GM23338 (cell line): ENCODE measurements at regions not wholly inside any gene's neighbourhood (a gene's known extent, or its start where the extent isn't known, plus 50 kb on each side); places are given as distances from the start of the nearest gene placed in this dataset.

Experiments used
- ATAC-seq: fragments of 200-7000 bp; cut with Tn5 transposase; 3 replicates; pipeline ENCODE4 v1.9.1; 2020
- DNase-seq: peaks from one replicate; pipeline ENCODE4 v3.0.0-alpha.2; 2015; ENCODE audit warnings: low spot score
- H2AFZ ChIP-seq: fragments of 200-600 bp; sonication (generic); 2 replicates; pipeline ENCODE4 v1.8.0; 2016; ENCODE audit warnings: antibody characterized with exemption, mild to moderate bottlenecking, moderate library complexity
- H3F3A ChIP-seq: fragments of 200-600 bp; sonication (generic); replicated peaks from 2 replicates; pipeline ENCODE4 v1.8.0; 2017; ENCODE audit warnings: antibody characterized with exemption, mixed run types, low read depth
- H3K27ac ChIP-seq: fragments of 200-600 bp; sonication (generic); 2 replicates; pipeline ENCODE4 v1.6.1; 2016; ENCODE audit warnings: low read depth
- H3K27me3 ChIP-seq: fragments of 200-600 bp; sonication (generic); 2 replicates; pipeline ENCODE4 v1.8.0; 2016; ENCODE audit warnings: mild to moderate bottlenecking, mixed run types, moderate library complexity; ENCODE audit not compliant: insufficient read depth
- H3K36me3 ChIP-seq: fragments of 200-600 bp; sonication (generic); 2 replicates; pipeline ENCODE4 v1.8.0; 2016; ENCODE audit warnings: mild to moderate bottlenecking; ENCODE audit not compliant: insufficient read depth
- H3K4me1 ChIP-seq: fragments of 200-600 bp; sonication (generic); 2 replicates; pipeline ENCODE4 v1.8.0; 2016; ENCODE audit warnings: mild to moderate bottlenecking, moderate library complexity; ENCODE audit not compliant: insufficient read depth
- H3K4me2 ChIP-seq: fragments of 200-600 bp; sonication (generic); 2 replicates; pipeline ENCODE4 v1.7.1; 2017; ENCODE audit warnings: mixed run types
- H3K4me3 ChIP-seq: fragments of 200-600 bp; sonication (generic); 2 replicates; pipeline ENCODE4 v1.6.1; 2016; ENCODE audit warnings: mixed run types
- H3K79me2 ChIP-seq: fragments of 200-600 bp; sonication (generic); replicated peaks from 2 replicates; pipeline ENCODE4 v1.8.0; 2017; ENCODE audit warnings: mild to moderate bottlenecking; ENCODE audit not compliant: insufficient read depth
- H3K9me2 ChIP-seq: fragments of 200-600 bp; sonication (generic); 2 replicates; pipeline ENCODE4 v1.8.0; 2017; ENCODE audit not compliant: insufficient read depth
- H4K20me1 ChIP-seq: fragments of 200-600 bp; sonication (generic); replicated peaks from 2 replicates; pipeline ENCODE4 v1.8.0; 2017; ENCODE audit warnings: mild to moderate bottlenecking; ENCODE audit not compliant: insufficient read depth
- H3K27ac Mint-ChIP-seq: 2 replicates; pipeline ENCODE4 v1.8.0; 2020; ENCODE audit warnings: inconsistent platforms, mild to moderate bottlenecking, moderate library complexity, mixed read lengths
- H3K27me3 Mint-ChIP-seq: 3 replicates; pipeline ENCODE4 v1.8.0; 2022; ENCODE audit warnings: low read depth, mild to moderate bottlenecking, moderate library complexity, mixed read lengths, inconsistent platforms; ENCODE audit not compliant: insufficient read depth, poor library complexity
- H3K36me3 Mint-ChIP-seq: 3 replicates; pipeline ENCODE4 v1.8.0; 2021; ENCODE audit warnings: low read depth, mild to moderate bottlenecking, inconsistent platforms, moderate library complexity, mixed read lengths
- H3K4me1 Mint-ChIP-seq: 3 replicates; pipeline ENCODE4 v1.8.0; 2020; ENCODE audit warnings: mild to moderate bottlenecking, inconsistent platforms, mixed read lengths
- H3K4me3 Mint-ChIP-seq: 3 replicates; pipeline ENCODE4 v1.8.0; 2021; ENCODE audit warnings: moderate library complexity, mild to moderate bottlenecking, inconsistent platforms, mixed read lengths
- H3K9me3 Mint-ChIP-seq: 3 replicates; pipeline ENCODE4 v1.8.0; 2020; ENCODE audit warnings: moderate library complexity, mild to moderate bottlenecking, inconsistent platforms, mixed read lengths
- CTCF ChIP-seq, 2 experiments: fragments of 200-600 bp in 1 of 2; sonication (generic) in 1 of 2; conservative IDR thresholded peaks; 2 replicates each; pipeline versions ENCODE4 v1.5.1 to v1.6.1; 2016 to 2017; ENCODE audit warnings: antibody characterized with exemption in 2 of 2, low read depth in 2 of 2, mild to moderate bottlenecking in 2 of 2, moderate library complexity in 1 of 2
- EZH2 ChIP-seq: fragments of 200-600 bp; sonication (generic); IDR thresholded peaks from one replicate; pipeline ENCODE4 v1.8.0; 2017; ENCODE audit warnings: antibody characterized with exemption, mild to moderate bottlenecking, low read depth; ENCODE audit not compliant: unreplicated experiment
- EZH2phosphoT487 ChIP-seq: fragments of 200-600 bp; sonication (generic); IDR thresholded peaks from one replicate; pipeline ENCODE4 v1.8.1; 2018; ENCODE audit warnings: antibody characterized with exemption; ENCODE audit not compliant: unreplicated experiment
- POLR2AphosphoS5 ChIP-seq: IDR thresholded peaks from 2 replicates; pipeline ENCODE4 v1.6.1; 2016; ENCODE audit warnings: antibody characterized with exemption, low read depth
- REST ChIP-seq: IDR thresholded peaks from one replicate; pipeline ENCODE4 v1.6.1; 2018; ENCODE audit warnings: antibody characterized with exemption; ENCODE audit not compliant: unreplicated experiment
- ZNF331 ChIP-seq: fragments of 250-450 bp; sonication (Bioruptor Pico); IDR thresholded peaks from 2 replicates; pipeline ENCODE4 v1.5.0; 2020; ENCODE audit warnings: low read depth, mild to moderate bottlenecking, moderate library complexity
- ZNF462 ChIP-seq: fragments of 250-450 bp; sonication (Bioruptor Pico); IDR thresholded peaks from 2 replicates; pipeline ENCODE4 v1.5.0; 2020; ENCODE audit warnings: mild to moderate bottlenecking, moderate library complexity

- TF ChIP-seq CTCF (conservative IDR thresholded peaks at IDR 0.05; ENCODE audit: low read depth in 2 of 2), result no peak
- no peak for TF ChIP-seq EZH2phosphoT487
- no peak for TF ChIP-seq EZH2
Measured at GRCh38 chr5:174549254-174549653, 175.1 kb upstream of the MSX2 start (continued).

- Histone ChIP-seq H3K4me2 (no peak overlapping the region), H3K79me2 (no peaks in the 10 kb centered on the region), H3F3A (no peaks in the 10 kb centered on the region), H4K20me1 (no peaks in the 10 kb centered on the region), H3K4me3 (no peak overlapping the region), H3K27ac (no peak overlapping the region), H2AFZ (peak overlapping the region; percentile 29; the same call in 1 of the 2 replicates), H3K9me2 (0 out of 2 replicates have a peak, but pooled peaks cover 4% of the 10 kb centered on the region), H3K4me1 (no peaks in the 10 kb centered on the region), H3K36me3 (no peaks in the 10 kb centered on the region), H3K27me3 (no peaks in the 10 kb centered on the region)
- H3K27ac Mint-ChIP-seq, result no peak overlapping the region
- no peak for ATAC-seq
- no peaks in the 10 kb centered on the region for H3K36me3 Mint-ChIP-seq
- peaks cover 3% of the 10 kb centered on the region; the same call in 2 of the 3 replicates for H3K4me1 Mint-ChIP-seq
- TF ChIP-seq REST (no peak), ZNF462 (CRISPR knock-in tag) (no peak), POLR2AphosphoS5 (no peak), EZH2 (no peak), ZNF331 (CRISPR knock-in tag) (no peak), CTCF (conservative IDR thresholded peaks at IDR 0.05; ENCODE audit: low read depth in 2 of 2) (no peak)
- H3K27me3 Mint-ChIP-seq, result peaks cover 6% of the 10 kb centered on the region
- DNase-seq, result no peak
- no peaks in the 10 kb centered on the region for H3K9me3 Mint-ChIP-seq
- H3K4me3 Mint-ChIP-seq, result no peak overlapping the region
Measured at GRCh38 chr5:174550026-174550425, 174.4 kb upstream of the MSX2 start.
